HT1080 (cell line): ENCODE measurements at regions not wholly inside any gene's neighbourhood (a gene's known extent, or its start where the extent isn't known, plus 50 kb on each side); places are given as distances from the start of the nearest gene placed in this dataset.
A peak's percentile ranks its signal among the peaks of the same experiment; 100 is the strongest.

Experiments used
- DNase-seq: peaks from one replicate; pipeline ENCODE4 v3.0.0-alpha.2; 2015; ENCODE audit warnings: low read depth

DNA sequence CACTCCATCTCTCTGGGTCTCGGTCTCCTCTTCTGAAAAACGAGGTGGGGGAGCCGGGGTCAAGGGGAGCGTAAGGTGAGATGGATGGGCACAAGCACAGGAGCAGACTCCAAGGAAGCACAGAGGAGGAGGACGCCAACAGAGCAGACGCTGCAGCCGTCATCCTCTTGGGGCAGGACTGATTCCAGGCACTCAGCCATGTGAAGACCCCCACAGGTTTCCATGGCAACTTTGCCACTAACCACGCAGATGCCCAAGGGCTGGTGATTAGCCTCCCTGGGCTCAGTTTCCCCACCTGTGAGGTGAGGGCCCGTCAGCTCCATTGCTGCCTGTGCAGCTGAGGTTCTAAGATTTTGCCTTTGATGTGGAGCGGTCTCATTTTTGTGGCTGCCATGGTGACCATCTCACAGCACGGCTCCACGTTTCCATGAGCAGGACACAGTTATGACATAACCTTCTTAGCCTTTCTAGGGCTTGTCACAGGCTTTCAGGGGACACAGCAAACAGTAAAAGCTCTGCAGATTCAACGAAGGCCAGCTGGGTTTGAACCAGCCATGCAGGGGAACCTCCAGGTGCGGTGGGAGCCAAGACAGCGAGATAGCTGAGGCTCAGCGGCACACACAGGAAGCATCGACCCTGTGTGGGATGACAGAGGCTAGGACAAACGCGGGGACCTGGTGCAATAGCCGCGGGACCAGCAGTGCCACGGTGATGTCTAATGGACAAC, 170.3 kb downstream of the NUP210 start:
- DNase-seq = no peak

DNA sequence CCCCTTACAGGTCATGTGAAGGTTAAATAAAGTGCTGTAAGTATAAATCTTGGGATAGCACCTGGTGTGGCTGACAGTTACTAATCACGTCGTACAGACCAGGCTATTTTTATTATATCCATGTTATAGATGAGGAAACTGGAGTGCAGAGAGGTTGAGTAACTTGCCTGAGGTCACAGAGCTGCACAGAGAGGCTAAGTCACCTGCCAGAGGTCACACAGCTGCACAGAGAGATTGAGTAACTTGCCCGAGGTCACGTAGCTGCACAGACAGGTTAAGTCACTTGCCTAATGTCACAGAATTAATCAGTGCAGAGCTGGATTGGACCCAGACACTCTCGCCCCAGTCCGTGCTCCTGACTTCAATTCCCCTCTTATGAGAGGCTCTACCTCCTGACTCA, 171.5 kb downstream of the NUP210 start:
- no peak for DNase-seq

DNA sequence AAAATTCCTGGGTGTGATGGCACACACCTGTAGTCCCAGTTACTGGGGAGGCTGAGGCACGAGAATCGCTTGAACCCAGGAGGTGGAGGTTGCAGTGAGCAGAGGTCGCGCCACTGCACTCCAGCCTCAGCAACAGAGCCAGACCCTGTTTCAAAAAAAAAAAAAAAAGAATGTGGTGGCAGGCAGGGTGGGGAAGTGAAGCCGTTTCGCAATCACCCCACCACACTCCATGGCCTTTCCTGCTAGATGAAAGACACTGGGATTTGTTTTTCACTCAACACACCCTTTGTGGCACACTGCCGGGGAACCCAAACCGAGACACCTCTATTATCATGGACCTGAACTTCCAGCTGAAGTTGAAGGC, 172.4 kb upstream of the IQSEC1 start:
- no peak for DNase-seq

DNA sequence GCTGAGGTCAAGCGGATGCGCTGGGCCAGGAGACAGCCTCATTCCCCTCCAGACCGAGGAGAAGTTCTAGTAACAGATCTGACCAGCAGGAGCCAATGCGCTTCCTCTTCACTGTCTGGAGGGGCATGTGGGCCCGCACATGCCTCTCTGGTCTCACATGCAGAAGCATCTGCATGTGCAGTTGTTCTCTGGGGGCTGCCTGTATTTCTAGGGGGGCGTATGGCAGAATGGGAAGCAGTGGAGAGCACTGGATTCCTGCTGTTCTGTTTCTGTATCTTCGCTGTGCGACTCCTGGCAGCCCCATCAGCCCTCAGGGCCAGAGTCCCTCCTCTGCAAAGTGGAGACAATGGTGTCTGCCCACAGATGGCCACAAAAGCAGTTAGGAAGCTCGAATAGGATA, 170.4 kb upstream of the IQSEC1 start:
- no peak for DNase-seq

GRCh38 chr3:13242364-13242737, 169.1 kb upstream of the IQSEC1 start:
- no peak for DNase-seq

DNA sequence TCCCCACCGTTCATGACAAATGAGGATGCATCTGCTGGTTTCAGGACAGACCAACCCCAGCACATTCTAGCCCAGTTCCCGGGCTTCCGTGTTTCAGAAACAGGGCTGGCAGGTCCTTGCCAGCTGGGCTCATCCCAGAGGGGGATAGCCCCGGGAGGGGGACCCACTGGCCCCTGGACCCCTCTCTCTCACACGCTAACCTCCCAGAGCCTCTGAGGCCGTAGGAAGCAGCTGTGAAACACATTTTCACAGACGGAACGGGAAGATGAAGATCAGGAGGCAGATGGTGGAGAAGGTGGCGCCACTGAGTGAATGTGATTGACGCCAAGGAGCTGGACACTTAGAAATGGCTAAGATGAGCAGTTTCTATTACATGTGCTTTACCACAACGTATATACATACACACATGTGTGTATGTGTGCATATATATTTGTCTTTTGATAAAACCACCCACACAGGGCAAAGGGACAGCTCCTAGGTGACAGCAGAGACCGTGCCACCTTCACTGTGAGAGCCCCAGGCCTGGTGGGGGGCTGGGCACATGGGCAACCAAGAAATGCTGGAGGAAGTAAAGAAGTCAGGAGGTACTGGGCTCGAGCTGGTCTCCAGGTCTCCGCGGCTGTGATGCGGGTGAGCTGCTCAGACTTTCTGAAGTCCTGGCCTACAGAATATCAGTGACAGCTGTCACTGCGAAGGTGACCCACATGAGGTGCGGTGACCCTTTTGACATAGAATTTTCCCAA, 168.6 kb upstream of the IQSEC1 start:
- DNase-seq = no peak

GRCh38 chr3:13240928-13241618, 167.8 kb upstream of the IQSEC1 start:
- no peak for DNase-seq

DNA sequence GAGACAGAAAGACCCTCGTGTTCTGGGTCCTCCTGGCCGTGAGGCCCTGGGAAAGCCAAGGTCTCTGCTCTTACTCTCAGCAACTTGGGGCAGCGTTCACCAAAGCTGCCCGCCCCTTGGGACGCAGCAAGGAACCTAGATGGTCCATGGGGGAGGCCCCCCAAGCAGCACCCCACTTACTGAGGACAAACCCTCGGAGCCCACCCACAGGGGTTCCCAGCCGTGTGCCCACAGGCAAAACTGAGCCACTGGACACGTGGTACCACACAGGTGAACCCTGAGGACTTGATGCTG, 166.2 kb upstream of the IQSEC1 start:
- DNase-seq = no peak

DNA sequence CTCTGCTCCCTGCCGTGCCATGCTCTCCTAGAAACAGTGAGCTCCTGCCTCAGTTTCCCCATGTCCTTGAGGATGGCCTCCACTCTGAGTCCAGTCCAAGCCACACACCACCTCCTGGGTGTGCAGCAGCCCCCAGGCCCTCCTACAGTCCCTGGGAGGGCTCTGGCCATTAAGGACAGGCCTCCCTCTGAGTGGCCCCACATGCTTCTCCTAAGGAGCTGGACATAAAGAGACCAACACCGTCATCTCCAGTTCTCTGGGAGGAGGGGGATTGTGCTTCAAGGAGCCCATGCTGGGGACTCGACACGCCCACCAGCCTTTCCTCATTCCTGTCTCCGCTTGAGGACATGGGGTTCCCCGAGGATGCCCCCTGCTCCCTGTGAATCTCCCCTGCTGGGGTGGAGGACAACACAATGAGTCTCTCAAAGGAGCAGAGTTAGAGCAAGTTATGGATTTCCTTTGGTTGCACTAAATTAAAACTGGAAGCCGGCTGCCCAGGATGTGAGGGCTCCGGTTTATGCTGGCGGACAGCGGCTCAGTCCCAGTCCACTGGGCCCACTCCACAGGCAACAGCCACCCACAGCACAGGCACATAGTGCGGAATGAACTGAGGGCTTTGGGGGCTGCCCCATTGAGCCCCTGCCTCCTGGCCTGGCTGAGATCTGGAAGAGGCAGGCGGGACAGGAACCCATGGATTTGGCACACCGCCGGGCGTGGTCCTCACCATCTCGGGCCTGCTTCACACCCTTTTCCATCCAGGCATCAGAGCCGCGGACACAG, 165.6 kb upstream of the IQSEC1 start:
- DNase-seq = no peak

- no peak for DNase-seq
Observed at GRCh38 chr3:13237776-13238490, 164.7 kb upstream of the IQSEC1 start.

DNA sequence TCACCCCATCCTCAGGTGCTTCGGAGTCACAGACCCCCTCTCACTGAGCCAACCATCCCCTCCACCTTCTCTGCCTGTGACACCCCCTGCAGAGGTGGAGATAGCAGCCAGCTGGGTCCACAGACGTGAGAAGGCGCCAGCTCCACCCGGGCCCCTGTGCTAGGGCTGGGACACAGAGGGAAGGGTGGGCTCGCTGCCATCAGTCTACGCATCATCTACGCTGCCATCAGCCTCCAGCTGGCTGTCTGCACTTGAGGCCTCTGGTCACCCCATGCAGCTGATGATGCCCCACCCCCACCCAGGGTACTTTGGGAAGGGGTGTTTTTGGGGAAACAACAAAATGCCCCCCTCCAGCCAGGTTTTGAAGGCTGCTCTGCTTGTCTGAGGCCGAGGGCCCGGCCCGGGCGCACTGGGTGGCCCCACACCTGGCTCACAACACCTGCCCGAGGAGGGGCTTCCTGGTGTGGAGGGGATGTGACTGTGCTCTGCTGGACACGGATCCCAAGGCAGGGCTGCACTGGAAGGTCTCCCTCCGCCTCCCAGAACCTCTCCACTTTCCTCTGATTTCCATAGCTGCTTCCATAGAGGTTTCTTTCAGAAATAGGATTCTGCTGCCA, 163.4 kb upstream of the IQSEC1 start:
- DNase-seq = no peak

DNA sequence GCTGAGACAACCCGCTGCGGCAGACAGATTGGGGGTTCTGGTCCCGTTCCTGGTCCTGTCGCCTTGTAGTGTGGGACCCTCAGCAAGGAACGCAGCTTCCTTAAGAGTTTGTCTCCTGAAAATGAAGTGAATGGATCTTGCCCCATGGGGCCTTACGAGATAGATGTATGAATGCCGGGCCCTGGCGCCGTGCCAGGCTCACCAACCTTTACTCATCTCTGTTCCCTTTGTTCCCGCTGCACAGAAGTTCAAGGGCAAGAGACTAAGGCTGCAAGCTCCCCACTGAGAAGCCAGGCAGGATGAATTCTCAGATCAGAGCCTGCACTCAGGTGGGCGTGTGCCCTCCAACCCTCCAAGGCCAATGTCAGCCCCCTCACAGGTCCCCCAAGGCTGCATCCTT, 162.7 kb upstream of the IQSEC1 start:
- peak; percentile 18 for DNase-seq

DNA sequence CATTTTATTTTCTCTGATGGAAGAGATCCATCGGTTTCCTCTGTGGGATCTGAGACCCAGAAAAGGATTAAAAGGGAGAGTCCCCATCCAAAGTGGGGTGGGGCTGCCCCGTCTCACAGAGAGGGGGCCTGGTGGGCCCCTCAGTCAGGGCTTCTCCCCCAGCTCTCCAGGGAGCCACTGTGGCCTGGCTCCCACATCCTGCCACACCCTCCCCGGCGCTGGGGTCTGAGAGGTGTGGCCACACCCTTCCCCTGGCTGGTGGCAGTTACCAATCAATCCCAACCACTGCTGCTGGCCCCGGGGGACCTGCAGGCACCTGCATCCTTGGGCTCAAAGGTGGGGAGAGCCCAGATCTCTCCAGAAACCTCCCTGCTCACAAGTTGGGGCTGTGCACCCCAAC, 161.8 kb upstream of the IQSEC1 start:
- no peak for DNase-seq

DNA sequence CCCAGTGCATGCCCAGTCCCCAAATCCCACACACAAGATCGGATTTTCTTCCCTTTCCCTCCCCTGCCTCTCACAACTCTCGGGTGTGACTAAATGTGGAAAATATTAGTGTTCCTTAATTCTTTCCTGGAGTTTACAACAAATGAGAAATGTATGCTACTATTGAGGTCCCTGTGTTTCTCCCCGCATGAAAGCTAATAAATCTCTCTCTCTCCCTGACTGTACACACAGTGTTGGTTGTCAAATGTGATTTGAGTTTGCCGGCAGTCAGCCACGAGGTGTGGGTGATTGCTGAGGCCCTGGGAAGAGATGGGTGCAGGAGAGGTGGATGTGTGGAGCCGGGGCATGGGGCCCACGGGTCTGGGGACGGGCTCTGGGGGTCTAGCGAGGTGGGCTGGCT, 161.4 kb upstream of the IQSEC1 start:
- no peak for DNase-seq

GRCh38 chr3:13233487-13234485, 160.6 kb upstream of the IQSEC1 start:
- no peak for DNase-seq

- no peak for DNase-seq
Observed at GRCh38 chr3:13231781-13232666, 158.8 kb upstream of the IQSEC1 start.

- DNase-seq = peak; percentile 34
Observed at GRCh38 chr3:13229273-13229949, 156.2 kb upstream of the IQSEC1 start.

- DNase-seq = no peak
Observed at GRCh38 chr3:13228584-13228983, 155.4 kb upstream of the IQSEC1 start.
